ENCODE measurements at regions not wholly inside any gene's neighbourhood (a gene's known extent, or its start where the extent isn't known, plus 50 kb on each side); places are given as distances from the start of the nearest gene placed in this dataset.
"Not testable (repeated sequence)": the region's sequence is repeated elsewhere in the genome, so short reads cannot be mapped to it uniquely, and the experiment has no call there.

GRCh38 chr21:14008436-14008835, 202.3 kb downstream of the LIPI start:
- H3K27ac ChIP-seq; H3K4me3 ChIP-seq; H3K4me1 ChIP-seq; intact Hi-C loops (cut with DNase I; ENCODE audit: low total_unique reads); ATAC-seq; in situ Hi-C loops (cut with MboI; ENCODE audit: low sequenced_read_pairs in 4 of 4); H3K27me3 ChIP-seq; H3K9me3 ChIP-seq; DNase-seq; H3K36me3 ChIP-seq: not testable (repeated sequence)

GRCh38 chr21:14008006-14008405, 202.7 kb downstream of the LIPI start:
- H3K9me3 ChIP-seq; ATAC-seq; H3K36me3 ChIP-seq; in situ Hi-C loops (cut with MboI; ENCODE audit: low sequenced_read_pairs in 4 of 4); H3K4me3 ChIP-seq; intact Hi-C loops (cut with DNase I; ENCODE audit: low total_unique reads); H3K27me3 ChIP-seq; H3K27ac ChIP-seq; H3K4me1 ChIP-seq; DNase-seq: not testable (repeated sequence)

DNA sequence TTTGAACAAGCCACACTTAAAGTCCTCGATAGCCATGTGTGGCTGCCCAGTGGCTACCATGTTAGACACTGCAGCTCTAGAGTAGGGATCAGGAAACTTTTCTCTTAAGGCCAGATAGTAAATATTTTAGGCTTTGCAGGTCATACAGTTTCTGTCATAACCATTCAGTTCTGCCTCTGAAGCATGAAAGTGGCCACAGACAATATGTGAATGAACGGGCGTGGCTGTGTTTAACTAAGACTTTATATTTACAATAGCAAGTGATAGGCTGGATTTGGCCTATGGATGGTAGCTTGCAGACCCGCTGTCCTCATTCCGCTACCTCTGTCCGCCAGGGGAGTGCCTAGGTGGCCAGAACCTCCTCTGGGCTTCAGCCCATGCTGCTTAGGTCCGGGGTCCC, 204.6 kb downstream of the LIPI start:
- H3K27ac ChIP-seq; H3K4me1 ChIP-seq; H3K4me3 ChIP-seq; DNase-seq; in situ Hi-C loops (cut with MboI; ENCODE audit: low sequenced_read_pairs in 4 of 4); H3K9me3 ChIP-seq; H3K27me3 ChIP-seq; ATAC-seq; intact Hi-C loops (cut with DNase I; ENCODE audit: low total_unique reads); H3K36me3 ChIP-seq: not testable (repeated sequence)

GRCh38 chr21:13986996-13987958, 223.5 kb downstream of the LIPI start:
- H3K4me1 ChIP-seq; ATAC-seq; in situ Hi-C loops (cut with MboI; ENCODE audit: low sequenced_read_pairs in 4 of 4); H3K27me3 ChIP-seq; intact Hi-C loops (cut with DNase I; ENCODE audit: low total_unique reads); H3K27ac ChIP-seq; H3K4me3 ChIP-seq; H3K9me3 ChIP-seq; H3K36me3 ChIP-seq; DNase-seq: not testable (repeated sequence)

- H3K36me3 ChIP-seq; in situ Hi-C loops (cut with MboI; ENCODE audit: low sequenced_read_pairs in 4 of 4); H3K4me1 ChIP-seq; ATAC-seq; H3K9me3 ChIP-seq; DNase-seq; H3K27me3 ChIP-seq; H3K27ac ChIP-seq; intact Hi-C loops (cut with DNase I; ENCODE audit: low total_unique reads); H3K4me3 ChIP-seq: not testable (repeated sequence)
Observed at GRCh38 chr21:13985865-13986863, 224.6 kb downstream of the LIPI start.

GRCh38 chr21:13985137-13985864, 225.5 kb downstream of the LIPI start:
- H3K27me3 ChIP-seq; intact Hi-C loops (cut with DNase I; ENCODE audit: low total_unique reads); H3K27ac ChIP-seq; H3K36me3 ChIP-seq; H3K9me3 ChIP-seq; H3K4me1 ChIP-seq; ATAC-seq; in situ Hi-C loops (cut with MboI; ENCODE audit: low sequenced_read_pairs in 4 of 4); H3K4me3 ChIP-seq; DNase-seq: not testable (repeated sequence)

DNA sequence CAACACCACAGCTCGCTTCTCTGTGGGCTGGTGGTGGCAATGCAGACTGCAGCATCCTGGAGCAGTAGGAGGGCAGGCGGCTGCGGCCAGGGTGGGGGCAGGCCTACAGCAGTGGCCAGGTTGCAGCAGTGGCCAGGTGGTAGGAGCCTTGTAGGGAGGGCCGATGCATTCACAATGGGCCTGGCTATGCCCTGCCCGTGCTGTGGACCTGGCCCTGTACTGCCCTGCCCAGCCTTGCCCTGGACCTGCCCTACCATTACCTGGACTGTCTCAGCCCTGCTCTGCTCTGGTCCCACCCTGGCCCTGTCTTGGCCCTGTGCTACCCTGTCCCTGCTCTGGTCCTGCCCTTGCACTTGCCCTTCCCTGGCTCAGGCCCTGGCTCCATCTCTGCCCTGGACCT, 226.0 kb downstream of the LIPI start:
- in situ Hi-C loops (cut with MboI; ENCODE audit: low sequenced_read_pairs in 4 of 4); ATAC-seq; intact Hi-C loops (cut with DNase I; ENCODE audit: low total_unique reads): not testable (repeated sequence)

GRCh38 chr21:13981176-13982087, 229.3 kb downstream of the LIPI start:
- in situ Hi-C loops (cut with MboI; ENCODE audit: low sequenced_read_pairs in 4 of 4); H3K9me3 ChIP-seq; H3K36me3 ChIP-seq; H3K27ac ChIP-seq; DNase-seq; ATAC-seq; H3K4me3 ChIP-seq; H3K27me3 ChIP-seq; H3K4me1 ChIP-seq; intact Hi-C loops (cut with DNase I; ENCODE audit: low total_unique reads): not testable (repeated sequence)

More for the DNA sequence above, 226.0 kb downstream of the LIPI start:
- H3K4me1 ChIP-seq, H3K36me3 ChIP-seq, DNase-seq, H3K27ac ChIP-seq, H3K27me3 ChIP-seq, H3K4me3 ChIP-seq, H3K9me3 ChIP-seq: not testable (repeated sequence)

All from gastrocnemius medialis (tissue), 4 donors.